K562 (cell line): ENCODE measurements at regions not wholly inside any gene's neighbourhood (a gene's known extent, or its start where the extent isn't known, plus 50 kb on each side); places are given as distances from the start of the nearest gene placed in this dataset.

Experiments used
- CBX2 ChIP-seq: fragments of 200-600 bp; sonication (generic); IDR thresholded peaks from one replicate; pipeline ENCODE4 v1.6.1; 2012; ENCODE audit warnings: mild to moderate bottlenecking, low read length, inconsistent platforms; ENCODE audit not compliant: insufficient read depth, poor library complexity, severe bottlenecking
- GABPA ChIP-seq: fragments of 200-800 bp; sonication (Bioruptor generic); conservative IDR thresholded peaks from 2 replicates; pipeline ENCODE4 v1.6.1; 2016; ENCODE audit warnings: low read depth, missing genetic modification characterization, missing compliant biosample characterization
- MAFG ChIP-seq: fragments of 450-650 bp; conservative IDR thresholded peaks from 2 replicates; pipeline ENCODE4 v1.6.1; 2016; ENCODE audit warnings: missing genetic modification characterization, missing compliant biosample characterization
- SPI1 ChIP-seq: IDR thresholded peaks from 2 replicates; pipeline ENCODE4 v1.6.1; 2011; ENCODE audit warnings: low read depth, low read length, control low read depth, borderline replicate concordance
- TCF7 ChIP-seq: sonication (generic); IDR thresholded peaks from 2 replicates; pipeline ENCODE4 v1.6.1; 2016; ENCODE audit warnings: antibody characterized with exemption, borderline replicate concordance
- ZNF239 ChIP-seq: fragments of 250-450 bp; sonication (Bioruptor Pico); IDR thresholded peaks from 2 replicates; pipeline ENCODE4 v1.4.0; 2020; ENCODE audit warnings: mild to moderate bottlenecking

DNA sequence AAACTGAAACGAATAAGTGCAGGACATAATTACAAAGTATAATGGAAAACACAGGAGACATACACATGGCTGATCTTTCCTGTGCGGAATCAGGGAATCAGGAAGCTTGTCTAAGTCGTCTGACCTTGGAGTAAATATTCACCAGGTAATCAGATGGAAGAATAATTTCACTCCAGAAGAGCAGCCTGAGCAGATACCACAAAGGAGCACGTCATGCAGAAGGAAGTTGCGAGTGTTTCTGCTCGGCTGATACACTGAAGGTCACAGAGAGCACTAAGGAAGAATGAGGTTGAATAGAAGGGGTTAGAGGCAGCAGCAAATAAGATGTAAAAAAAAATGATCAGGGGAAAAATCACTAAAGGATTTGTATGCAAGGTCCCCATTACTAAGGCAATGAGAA, 122.3 kb upstream of the GPC6 start:
- TF ChIP-seq SPI1 (no peak), GABPA (tag) (no peak), ZNF239 (CRISPR knock-in tag) (no peak), TCF7 (no peak), CBX2 (no peak), MAFG (tag) (no peak)
